ENCODE measurements at regions not wholly inside any gene's neighbourhood (a gene's known extent, or its start where the extent isn't known, plus 50 kb on each side); places are given as distances from the start of the nearest gene placed in this dataset.

- TF ChIP-seq EZH2 (IDR thresholded peaks at IDR 0.05; ENCODE audit: borderline replicate concordance, low read depth, low read length, poor library complexity, severe bottlenecking) (no peak), CTCF (conservative IDR thresholded peaks at IDR 0.05; ENCODE audit: low read depth, low read length) (no peak)
Measured at GRCh38 chr1:88149686-88150085, 534.4 kb upstream of the PKN2 start.

Data from A673 (cell line).